KG1 (cell line): ENCODE measurements at regions not wholly inside any gene's neighbourhood (a gene's known extent, or its start where the extent isn't known, plus 50 kb on each side); places are given as distances from the start of the nearest gene placed in this dataset.
"Not testable (repeated sequence)": the region's sequence is repeated elsewhere in the genome, so short reads cannot be mapped to it uniquely, and the experiment has no call there.

Experiments used
- DNase-seq: peaks from one replicate; lab custom pipeline; 2025; lab: John Stamatoyannopoulos, UW

DNA sequence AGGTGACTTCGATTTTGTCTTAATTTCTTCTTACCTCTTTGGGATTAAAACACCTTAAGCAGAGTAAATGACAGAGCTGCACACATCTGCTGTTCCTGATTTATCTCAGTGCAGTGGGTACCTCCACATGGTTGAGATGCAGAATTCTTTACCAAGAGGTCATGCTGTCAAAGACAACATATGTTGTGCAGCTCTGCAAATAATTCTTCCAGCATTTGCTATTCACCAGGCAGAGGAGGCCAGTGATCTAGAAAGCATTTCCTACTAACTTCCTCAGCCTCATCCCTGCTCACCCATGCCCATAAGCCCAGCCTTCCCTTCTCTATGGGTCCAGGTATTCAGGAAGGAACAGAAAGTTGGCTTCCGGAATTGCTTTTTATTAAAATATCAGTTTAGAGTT, 109.3 kb downstream of the THBS2 start:
- DNase-seq = no peak

DNA sequence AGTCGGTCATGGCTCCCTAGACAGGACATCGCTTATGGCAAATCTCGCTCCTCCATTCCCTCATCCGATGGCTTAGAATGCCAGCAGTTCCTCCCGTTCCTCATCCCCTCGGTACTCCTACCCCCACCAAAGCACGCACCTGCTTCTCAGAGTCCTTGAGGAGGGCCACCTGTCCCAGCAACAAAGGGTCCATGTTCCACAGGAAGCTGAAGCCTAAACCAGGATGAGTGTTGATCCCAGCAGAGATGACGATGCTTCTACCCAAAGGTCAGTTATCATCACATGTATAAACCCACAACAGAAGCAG, 111.2 kb downstream of the THBS2 start:
- no peak for DNase-seq

DNA sequence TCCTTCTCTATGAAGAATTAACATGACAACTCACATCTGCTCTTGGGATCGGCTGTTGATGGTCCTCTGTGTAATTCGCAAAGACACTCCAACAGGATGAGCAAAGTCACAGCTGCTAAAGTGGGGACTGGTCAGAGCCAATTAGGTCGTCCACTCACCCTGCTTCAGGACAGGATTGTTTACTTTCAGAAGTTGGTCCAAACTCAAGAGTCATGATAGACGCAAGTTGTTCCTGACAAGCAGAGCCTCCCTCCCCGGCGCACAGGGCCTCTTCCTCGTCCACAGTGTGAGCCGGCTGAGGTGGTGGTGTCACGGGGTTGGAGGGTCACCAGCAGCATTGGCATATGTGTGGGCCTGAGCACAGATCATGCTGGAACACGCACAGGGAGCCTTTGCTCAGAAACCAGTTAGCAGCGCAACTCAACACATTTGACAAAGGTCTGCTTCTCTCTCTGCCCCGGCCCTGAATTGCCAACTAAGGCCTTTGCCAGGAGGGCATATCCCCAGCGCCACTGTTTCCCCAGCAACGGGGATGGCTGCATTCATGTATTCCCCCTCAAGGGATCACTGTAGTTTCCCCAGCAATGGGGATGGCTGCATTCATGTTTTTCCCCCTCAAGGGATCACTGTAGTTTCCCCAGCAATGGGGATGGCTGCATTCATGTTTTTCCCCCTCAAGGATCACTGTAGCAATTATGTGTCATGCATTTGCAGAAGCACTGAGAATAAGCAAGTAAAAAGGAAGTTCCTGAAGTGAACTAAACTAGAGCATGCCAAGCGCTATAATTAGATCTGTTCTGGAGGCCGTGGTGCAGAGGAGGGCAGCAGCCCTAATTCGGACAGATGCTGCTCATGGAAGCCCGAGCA, 111.7 kb downstream of the THBS2 start:
- DNase-seq = no peak

DNA sequence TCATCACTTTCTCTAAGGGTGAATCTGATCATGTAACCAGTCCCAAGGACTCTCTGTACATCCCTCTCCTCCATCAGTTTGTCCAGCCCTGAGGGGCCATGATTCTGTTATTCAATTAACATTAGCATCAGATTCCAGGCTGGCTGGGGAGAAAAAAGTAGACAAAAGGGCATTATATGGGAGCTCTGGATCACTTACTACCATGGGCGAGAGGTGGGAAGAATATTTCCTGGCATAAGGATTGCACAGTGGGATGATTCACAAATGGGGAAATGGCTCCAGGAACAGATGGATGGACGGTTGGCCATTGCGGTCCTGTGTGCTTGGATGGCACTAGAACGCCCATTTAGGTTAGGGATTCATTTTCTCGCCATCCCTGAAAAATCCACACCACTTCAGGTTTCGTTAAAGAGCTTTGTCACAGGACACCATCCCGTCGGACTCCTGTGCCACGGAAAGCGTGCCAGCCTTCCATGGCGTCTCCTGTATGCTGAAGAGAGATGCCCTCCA, 112.6 kb downstream of the THBS2 start:
- DNase-seq = no peak

DNA sequence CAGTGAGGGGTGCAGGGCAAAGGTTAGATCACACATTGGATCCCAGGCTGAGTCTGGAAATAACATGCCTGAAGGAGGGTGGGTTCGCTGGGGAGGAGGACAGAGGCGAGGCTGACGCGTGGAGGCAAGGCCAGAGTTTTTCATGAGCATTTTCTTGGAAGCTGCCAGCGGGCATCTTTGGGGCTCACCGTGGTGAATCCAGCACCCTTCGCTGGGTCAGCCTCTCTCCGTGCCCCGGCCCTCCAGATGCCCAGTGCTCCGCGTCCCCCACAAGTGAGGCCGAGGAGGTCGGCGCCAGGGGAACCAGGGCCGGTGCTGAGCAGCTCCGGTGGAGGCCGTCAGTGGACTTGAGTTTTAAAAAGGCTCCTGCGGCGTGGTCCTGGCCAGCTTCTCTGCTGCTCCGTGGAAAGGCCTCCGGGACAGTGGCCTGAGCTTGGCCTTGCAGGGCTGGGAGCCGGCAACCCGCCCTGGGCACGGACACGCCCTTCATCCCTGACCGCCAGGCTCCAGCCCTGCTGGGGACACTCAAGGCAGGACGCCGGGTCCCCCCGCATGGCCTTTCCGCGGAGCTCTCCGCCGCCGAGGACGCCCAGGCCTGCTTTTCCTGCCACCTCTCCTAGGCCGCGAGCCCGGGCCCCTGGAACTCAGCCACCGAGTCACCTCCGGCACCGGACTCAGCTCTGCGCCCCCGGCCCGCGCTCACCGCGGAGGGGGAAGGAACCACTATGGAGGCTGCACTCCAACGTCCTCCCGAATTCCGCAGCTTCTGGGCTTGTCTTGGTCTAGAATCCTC, 114.3 kb downstream of the THBS2 start:
- no peak for DNase-seq

DNA sequence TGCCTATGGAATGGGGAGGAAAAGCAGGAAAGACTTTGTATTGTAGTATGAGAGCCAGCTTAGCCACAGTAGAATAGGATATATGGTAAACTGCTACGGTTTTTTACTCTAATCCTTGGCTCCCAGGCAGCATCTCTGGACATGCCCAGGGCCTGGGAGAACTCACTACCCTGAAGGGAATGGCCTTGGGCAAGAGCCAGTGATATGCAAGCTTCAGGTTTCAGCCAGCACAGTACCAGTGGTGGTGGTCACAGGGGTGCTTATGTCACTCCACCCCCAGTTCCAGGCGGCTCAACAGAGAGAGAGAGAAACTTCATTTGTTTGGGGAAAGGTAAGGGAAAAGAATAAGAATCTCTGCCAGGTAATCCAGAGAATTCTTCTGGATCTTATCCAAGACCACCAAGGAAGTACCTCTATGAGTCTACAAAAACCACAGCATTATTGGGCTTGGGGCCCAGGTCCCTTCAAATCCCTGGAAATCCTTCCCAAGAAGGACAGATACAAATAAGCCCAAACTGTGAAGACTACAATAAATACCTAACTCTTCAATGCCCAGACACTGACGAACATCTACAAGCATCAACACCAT, 121.2 kb downstream of the THBS2 start:
- no peak for DNase-seq

DNA sequence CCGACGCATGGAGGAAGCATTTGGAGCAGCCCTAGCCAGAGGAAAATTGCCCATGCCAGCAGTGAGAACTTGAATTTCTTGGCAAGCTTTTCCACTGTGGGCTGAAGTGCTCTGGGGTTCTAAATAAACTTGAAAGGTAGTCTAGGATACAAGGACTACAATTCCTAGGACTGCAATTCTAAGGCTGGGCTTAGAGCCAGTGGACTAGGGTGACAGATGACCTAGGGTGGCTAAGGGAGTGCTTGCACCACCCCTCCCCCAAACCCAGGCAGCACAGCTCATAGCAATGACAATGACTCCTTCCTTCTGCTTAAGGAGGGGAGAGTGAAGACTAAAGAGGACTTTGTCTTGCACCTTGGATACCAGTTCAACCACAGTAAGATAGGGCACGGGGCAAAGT, 122.3 kb downstream of the THBS2 start:
- no peak for DNase-seq

DNA sequence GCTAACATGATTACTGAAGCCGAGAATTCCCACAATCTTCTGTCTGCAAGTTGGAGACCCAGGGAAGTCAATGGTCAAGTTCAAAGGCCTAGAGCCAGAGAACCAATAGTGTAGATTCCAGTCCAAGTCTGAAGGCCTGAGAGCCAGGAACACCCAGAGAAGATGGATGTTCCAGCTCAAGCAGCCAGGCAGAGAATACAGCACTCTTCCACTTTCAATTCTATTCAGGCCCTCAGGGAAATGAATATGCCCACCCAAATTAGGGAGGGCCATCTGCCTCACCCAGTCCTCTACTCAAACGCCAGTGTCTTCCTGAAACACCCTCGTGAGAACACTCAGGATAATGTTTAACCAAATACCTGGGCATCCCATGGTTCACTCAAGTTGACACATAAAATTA, 123.5 kb downstream of the THBS2 start:
- DNase-seq = no peak

DNA sequence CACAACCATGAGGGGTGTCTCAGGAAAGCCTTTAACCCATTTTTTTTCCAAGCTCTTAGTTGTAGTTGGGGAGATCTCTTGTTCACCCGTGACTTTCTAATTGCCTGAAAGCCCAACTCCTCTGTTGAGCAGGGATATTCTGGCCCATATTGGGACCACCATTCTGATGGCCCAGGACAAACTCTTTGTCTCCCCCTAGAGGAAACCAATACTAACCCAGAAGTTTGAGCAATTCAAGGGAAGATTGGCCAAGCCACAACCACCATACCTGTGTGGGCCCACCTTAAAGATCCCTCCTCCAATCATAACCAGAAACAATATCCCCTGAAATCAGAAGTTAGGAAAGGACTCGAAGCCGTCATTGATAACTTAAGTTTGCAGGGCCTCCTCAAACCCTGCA, 132.6 kb downstream of the THBS2 start:
- no peak for DNase-seq

DNA sequence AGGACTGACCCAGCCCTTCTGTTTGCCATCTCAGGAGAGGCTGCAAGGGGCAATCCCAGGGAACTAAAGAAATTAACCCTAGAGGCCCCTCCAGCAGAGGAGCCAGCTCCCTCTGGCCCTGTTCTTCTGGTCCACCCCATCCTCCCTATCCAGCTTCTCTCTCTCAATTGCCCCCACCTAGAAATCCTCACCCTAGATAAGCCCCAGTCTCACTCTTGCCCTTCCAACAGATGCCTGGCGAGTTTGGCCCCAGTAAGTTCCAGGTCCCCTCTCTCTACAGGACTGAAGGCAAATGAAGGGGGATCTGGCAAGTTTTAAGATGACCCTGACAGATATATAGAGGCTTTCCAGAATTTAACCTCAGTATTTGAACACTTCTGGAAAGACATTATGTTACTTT, 134.0 kb downstream of the THBS2 start:
- no peak for DNase-seq

DNA sequence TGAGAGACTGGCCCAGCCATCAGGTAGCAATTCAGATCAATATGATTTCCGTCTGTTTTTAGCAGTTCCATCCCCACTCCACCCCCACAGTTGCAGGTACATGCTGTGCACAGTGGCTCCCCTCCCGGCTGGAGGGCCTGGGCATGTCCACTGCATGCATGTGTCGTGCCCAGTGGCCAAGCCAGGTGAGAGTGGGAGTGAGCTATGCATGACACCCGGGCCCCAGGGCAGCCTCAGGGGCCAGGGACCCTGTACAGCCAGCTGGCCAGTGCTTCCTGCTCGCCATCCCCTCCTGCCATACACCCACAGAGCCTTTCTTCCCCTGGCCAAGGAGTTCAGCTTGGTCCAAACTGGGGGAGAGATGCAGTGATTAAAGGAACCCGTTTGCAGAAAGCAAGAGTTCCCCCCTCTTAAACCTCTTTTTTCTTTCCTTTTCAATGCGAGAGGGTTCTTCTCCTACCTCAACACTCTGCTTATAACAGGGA, 135.3 kb downstream of the THBS2 start:
- no peak for DNase-seq

DNA sequence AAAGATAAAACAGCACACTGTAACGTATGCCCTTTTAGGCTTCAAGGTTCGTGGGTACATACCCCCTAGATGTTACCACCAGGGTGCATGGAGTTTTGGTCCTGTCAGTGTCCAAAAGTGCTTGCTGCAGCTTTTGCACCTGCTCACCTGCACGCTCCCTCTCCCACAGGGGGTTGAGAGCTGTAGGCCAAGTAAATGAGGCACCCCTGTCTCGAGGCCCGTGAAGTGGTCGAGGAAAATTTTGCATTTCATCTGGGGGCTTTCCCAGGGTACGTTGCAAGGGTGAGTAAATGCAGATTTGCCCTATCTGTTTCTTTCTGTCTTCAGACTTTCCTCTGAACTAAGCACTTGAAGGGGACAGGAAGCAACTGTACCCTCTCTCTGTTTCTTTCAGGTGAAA, 136.0 kb downstream of the THBS2 start:
- DNase-seq = no peak

DNA sequence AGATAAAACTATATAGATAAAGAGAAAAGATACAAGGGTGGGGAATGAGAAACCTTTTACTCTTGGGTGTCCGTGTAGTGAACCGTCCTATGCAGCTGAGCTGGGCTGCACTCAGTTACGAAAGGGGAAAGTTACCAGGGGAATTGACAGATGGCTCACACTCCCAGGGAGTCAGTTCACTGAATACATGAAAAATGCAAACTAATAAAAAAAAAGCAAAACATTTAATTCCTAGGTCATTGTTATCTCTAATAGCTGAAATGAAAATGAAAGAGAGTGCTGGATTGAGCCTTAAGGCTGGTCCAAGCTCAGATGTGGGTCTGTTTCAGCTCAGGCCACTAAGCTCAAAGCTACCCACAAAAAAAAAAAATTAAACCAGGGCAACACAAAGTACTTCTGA, 138.0 kb downstream of the THBS2 start:
- DNase-seq = no peak

DNA sequence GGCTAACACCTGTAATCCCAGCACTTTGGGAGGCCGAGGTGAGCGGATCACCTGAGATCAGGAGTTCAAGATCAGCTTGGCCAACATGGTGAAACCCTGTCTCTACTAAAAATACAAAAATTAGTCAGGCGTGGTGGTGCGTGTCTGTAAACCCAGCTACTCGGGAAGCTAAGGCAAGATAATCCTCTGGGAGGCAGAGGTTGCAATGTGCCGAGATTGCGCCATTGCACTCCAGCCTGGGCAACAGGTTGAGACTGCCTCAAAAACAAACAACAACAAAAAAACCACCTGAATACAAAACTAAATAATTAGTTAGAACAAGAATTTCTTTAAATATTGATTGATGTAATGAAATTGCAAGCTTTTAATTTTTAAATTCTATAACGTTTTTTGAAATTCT, 139.0 kb downstream of the THBS2 start:
- not testable (repeated sequence) for DNase-seq

DNA sequence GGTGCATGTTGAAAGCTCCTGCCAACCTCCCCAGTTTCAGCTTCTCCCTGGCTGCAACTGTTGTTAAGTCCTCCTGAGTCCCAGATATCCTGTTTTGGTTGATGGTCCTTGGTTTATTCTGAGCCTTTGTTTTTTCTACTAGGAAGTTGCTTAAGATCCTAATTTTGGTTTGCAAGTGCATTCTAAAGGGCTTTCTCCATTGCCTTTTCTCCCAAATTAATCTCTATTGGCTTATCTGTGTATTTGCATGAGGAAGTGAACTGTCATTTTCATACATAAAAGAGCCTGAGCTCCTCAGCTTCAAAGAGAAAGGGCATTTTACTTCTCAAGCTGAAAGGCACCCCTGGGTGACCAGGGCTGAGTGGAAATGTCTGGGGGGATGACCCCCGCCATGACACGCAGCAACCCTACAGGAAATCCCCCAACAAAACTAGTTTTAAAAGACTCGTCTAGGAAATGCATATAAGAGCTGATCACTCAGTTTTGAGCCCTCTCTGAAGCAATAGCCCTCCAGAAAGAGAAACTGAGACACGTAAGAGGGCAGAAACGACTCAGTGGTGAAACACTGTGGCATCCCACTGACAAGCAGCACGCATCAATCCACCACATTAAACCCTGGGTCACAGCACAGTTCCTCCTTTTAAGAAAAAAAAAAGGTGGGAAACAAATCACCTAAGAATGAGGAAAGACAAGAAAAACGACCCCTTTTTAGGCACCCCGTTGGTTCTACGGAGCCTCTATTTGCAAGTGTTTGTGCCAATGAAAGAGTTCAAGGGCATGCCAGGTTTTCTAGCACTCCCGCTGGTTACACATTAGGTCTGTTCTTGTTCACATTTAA, 140.9 kb downstream of the THBS2 start:
- DNase-seq = no peak

DNA sequence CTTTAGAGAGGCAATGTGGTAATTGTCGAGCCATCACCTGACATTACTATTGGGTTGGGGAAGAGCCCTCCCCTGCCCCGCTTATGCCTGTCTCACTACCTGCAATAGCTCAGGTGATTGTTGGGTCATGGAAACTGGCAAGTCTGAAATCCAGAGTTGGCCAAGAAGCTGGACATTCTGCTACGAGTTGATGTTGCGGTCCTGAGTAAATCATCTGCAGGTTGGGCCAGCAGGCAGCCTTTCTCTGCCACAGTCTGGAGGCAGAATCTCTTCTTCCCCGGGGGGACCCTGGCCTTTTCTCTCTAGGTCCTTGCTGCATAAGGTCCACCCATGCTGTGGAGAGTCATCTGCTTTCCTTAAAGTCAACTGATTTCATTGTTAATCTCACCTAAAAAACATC, 142.4 kb downstream of the THBS2 start:
- DNase-seq = no peak

DNA sequence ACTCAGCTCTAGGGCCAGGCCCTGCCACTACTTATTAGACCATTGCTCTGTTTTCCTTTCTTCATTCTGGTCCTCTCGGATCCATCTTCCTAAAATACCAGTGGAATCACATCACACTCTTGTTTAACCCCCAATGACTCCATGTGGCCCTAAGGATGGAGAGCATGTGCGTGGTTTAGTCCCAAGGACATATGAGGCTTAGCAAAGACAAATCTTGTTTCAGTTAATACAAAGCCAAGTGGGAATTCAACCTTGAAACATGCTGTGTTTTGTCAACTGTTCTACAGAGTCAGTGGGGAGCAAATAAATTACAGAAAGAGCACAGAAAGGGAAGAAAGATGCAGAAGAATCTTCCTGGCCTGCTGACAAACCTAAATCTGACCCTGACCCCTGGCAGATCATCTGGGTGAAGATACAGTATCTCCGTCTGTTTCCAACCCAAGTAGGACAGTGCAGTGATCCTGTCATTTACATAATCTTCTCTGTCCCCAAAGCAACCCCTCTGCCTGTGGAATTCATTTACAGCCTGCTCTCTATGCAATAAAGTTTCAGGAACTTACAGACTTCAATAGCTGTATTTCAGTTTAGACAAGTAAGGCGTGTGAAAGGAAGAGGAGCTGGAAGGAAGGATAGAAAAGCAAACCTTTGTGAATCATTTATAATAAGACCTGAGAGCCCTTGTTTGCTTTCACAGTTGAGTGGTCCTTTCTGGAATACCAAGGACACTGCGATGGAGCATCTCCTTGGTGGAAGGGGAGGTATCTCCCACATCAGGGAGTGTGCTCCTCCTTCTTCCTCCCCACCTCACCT, 144.0 kb downstream of the THBS2 start:
- no peak for DNase-seq

DNA sequence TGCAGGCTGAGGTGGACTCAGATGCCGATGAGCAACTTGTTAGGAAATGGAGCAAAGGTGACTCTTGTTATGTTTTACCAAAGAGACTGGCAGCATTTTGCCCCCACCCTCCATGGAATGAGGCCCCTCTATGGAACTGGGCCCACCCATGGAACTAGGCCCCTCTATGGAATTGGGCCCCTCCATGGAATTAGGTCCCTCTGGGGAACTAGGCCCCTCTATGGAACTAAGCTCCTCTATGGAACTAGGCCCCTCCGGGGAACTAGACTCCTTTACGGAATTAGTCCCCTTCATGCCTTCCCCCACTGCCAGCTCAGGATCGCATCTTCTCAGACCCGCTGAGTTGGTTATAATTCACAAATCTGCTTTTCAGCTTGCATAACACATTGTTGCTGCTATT, 144.9 kb downstream of the THBS2 start:
- DNase-seq = no peak

DNA sequence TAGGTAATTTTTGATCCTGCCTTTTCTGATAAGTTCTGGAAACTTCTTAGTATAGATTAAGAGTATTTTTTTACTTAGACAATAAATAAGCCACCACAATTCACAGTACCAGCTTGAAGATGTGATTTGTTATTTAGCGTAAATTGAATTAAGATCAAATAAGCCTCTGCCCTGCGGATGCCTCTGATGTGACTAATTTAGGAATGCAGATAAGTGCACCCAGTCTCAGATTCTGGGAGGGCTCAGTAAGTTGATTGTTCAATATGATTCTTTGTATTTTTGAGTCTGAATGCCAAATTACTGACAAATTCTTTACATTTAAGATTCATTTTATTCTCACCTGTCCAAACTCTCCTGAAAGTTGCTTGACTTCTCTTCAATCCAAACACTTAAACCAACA, 147.5 kb downstream of the THBS2 start:
- DNase-seq = no peak

DNA sequence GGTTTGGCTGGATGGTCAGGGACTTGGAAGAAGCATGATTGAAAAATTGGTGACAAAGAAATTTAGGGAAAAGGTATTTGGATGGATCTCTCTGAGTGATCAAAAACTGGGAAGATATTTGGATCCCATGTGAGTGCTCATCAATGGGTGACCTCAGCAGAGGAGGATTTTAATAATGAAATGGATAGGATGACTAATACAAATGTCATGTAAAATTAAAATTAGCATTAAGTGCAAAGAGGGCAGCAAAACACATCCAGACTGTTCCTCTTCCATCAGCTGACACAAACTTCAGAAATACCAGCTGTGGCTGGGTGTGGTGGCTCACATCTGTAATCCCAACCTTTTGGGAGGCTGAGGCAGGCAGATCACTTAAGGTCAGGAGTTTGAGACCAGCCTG, 151.7 kb downstream of the THBS2 start:
- no peak for DNase-seq
